RKO (cell line): ENCODE measurements at regions not wholly inside any gene's neighbourhood (a gene's known extent, or its start where the extent isn't known, plus 50 kb on each side); places are given as distances from the start of the nearest gene placed in this dataset.

Experiments used
- DNase-seq: peaks from one replicate; pipeline ENCODE4 v3.0.0-alpha.2; 2016; ENCODE audit warnings: low spot score

GRCh38 chr4:163762741-163763140, 268.3 kb downstream of the TMA16 start:
- DNase-seq, result no peak

- peak; percentile 10 for DNase-seq
Measured at GRCh38 chr4:163764569-163764968, 270.1 kb downstream of the TMA16 start.

- no peak for DNase-seq
Measured at GRCh38 chr4:163768014-163768413, 273.5 kb downstream of the TMA16 start.

GRCh38 chr4:163772238-163772637, 277.7 kb downstream of the TMA16 start:
- DNase-seq, result no peak

- no peak for DNase-seq
Measured at GRCh38 chr4:163773940-163774339, 279.4 kb downstream of the TMA16 start.

- no peak for DNase-seq
Measured at GRCh38 chr4:163776957-163777356, 282.5 kb downstream of the TMA16 start.

- no peak for DNase-seq
Measured at GRCh38 chr4:163781726-163782125, 287.2 kb downstream of the TMA16 start.

GRCh38 chr4:163790231-163790630, 295.7 kb downstream of the TMA16 start:
- no peak for DNase-seq

- peak; percentile 18 for DNase-seq
Measured at GRCh38 chr4:163795885-163796284, 301.4 kb downstream of the TMA16 start.

GRCh38 chr4:163804001-163804400, 309.5 kb downstream of the TMA16 start:
- DNase-seq, result no peak

GRCh38 chr4:163806653-163807052, 312.2 kb downstream of the TMA16 start:
- DNase-seq, result no peak

- no peak for DNase-seq
Measured at GRCh38 chr4:163808011-163808410, 313.5 kb downstream of the TMA16 start.

- DNase-seq, result no peak
Measured at GRCh38 chr4:163810755-163811154, 316.3 kb downstream of the TMA16 start.

GRCh38 chr4:163815776-163816175, 321.3 kb downstream of the TMA16 start:
- DNase-seq, result no peak

- DNase-seq, result peak; percentile 7
Measured at GRCh38 chr4:163816494-163816893, 322.0 kb downstream of the TMA16 start.

- DNase-seq, result no peak
Measured at GRCh38 chr4:163818673-163819072, 324.2 kb downstream of the TMA16 start.

- DNase-seq, result no peak
Measured at GRCh38 chr4:163833669-163834068, 339.2 kb downstream of the TMA16 start.

GRCh38 chr4:163846008-163846407, 351.5 kb downstream of the TMA16 start:
- no peak for DNase-seq

- no peak for DNase-seq
Measured at GRCh38 chr4:163852246-163852645, 357.8 kb downstream of the TMA16 start.

GRCh38 chr4:163857903-163858302, 363.4 kb downstream of the TMA16 start:
- no peak for DNase-seq

GRCh38 chr4:163858515-163858914, 364.0 kb downstream of the TMA16 start:
- DNase-seq, result no peak

- no peak for DNase-seq
Measured at GRCh38 chr4:163863082-163863481, 368.6 kb downstream of the TMA16 start.

GRCh38 chr4:163865010-163865409, 370.5 kb downstream of the TMA16 start:
- no peak for DNase-seq

- DNase-seq, result peak; percentile 46
Measured at GRCh38 chr4:163866728-163867315, 372.3 kb downstream of the TMA16 start.

GRCh38 chr4:163868445-163868844, 374.0 kb downstream of the TMA16 start:
- no peak for DNase-seq
